HG02763 (cell line): ENCODE measurements at regions not wholly inside any gene's neighbourhood (a gene's known extent, or its start where the extent isn't known, plus 50 kb on each side); places are given as distances from the start of the nearest gene placed in this dataset.
"Not testable (repeated sequence)": the region's sequence is repeated elsewhere in the genome, so short reads cannot be mapped to it uniquely, and the experiment has no call there.

Experiments
- ATAC-seq: cut with Tn5 transposase; IDR thresholded peaks from one replicate; pipeline ENCODE4 v1.9.1; 2021; ENCODE audit warnings: mild to moderate bottlenecking, moderate library complexity; ENCODE audit not compliant: unreplicated experiment

- no peak for ATAC-seq
Observed at GRCh38 chr5:126269511-126269910, 153.7 kb upstream of the GRAMD2B start.

- no peak for ATAC-seq
Observed at GRCh38 chr5:126271141-126271540, 152.1 kb upstream of the GRAMD2B start.

GRCh38 chr5:126274076-126274762 is 149.0 kb upstream of the GRAMD2B start:
- no peak for ATAC-seq

- ATAC-seq, result no peak
Observed at GRCh38 chr5:126274763-126275125, 148.5 kb upstream of the GRAMD2B start.

- no peak for ATAC-seq
Observed at GRCh38 chr5:126277762-126278161, 145.4 kb upstream of the GRAMD2B start.

GRCh38 chr5:126280343-126280742 is 142.9 kb upstream of the GRAMD2B start:
- ATAC-seq, result no peak

- ATAC-seq, result no peak
Observed at GRCh38 chr5:126280846-126281245, 142.4 kb upstream of the GRAMD2B start.

- no peak for ATAC-seq
Observed at GRCh38 chr5:126284977-126285696, 138.1 kb upstream of the GRAMD2B start.

- not testable (repeated sequence) for ATAC-seq
Observed at GRCh38 chr5:126296121-126296520, 127.1 kb upstream of the GRAMD2B start.

- ATAC-seq, result no peak
Observed at GRCh38 chr5:126300293-126300692, 122.9 kb upstream of the GRAMD2B start.

GRCh38 chr5:126301056-126301455 is 122.2 kb upstream of the GRAMD2B start:
- ATAC-seq, result no peak

GRCh38 chr5:126309860-126310259 is 113.3 kb upstream of the GRAMD2B start:
- no peak for ATAC-seq

- no peak for ATAC-seq
Observed at GRCh38 chr5:126311766-126312165, 111.4 kb upstream of the GRAMD2B start.

- ATAC-seq, result no peak
Observed at GRCh38 chr5:126315341-126315740, 107.9 kb upstream of the GRAMD2B start.

- no peak for ATAC-seq
Observed at GRCh38 chr5:126332326-126332725, 90.9 kb upstream of the GRAMD2B start.

- no peak for ATAC-seq
Observed at GRCh38 chr5:126334760-126335159, 88.4 kb upstream of the GRAMD2B start.

- no peak for ATAC-seq
Observed at GRCh38 chr5:126335886-126336285, 87.3 kb upstream of the GRAMD2B start.

- no peak for ATAC-seq
Observed at GRCh38 chr5:126338635-126339034, 84.6 kb upstream of the GRAMD2B start.

- ATAC-seq, result no peak
Observed at GRCh38 chr5:126339215-126339805, 83.9 kb upstream of the GRAMD2B start.

- ATAC-seq, result no peak
Observed at GRCh38 chr5:126341906-126342630, 81.1 kb upstream of the GRAMD2B start.

- no peak for ATAC-seq
Observed at GRCh38 chr5:126348855-126349635, 74.2 kb upstream of the GRAMD2B start.
